ENCODE measurements at regions not wholly inside any gene's neighbourhood (a gene's known extent, or its start where the extent isn't known, plus 50 kb on each side); places are given as distances from the start of the nearest gene placed in this dataset.

DNA sequence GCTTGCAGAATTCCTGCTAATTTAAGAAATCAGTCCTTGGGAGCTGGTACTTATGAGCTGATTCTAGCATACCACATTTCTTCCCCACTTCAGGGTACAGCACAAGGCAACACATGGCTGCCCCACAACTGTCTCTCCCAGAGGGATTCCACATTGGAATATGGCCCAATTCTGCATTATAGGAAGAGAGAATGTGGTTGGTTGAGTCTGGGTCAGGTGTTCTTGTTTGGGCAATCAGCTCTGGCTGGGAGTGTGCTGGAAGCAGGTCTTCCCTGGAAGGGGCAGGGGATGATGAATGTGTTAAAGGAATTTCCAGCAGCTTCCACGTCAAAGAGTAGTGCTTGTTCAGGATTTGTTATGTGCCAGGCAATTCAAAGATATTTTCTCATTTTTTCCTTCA is 95.7 kb downstream of the BUB3 start:
- Histone ChIP-seq H3K9me3 (ENCODE audit: control insufficient read depth, insufficient read depth, low read depth, low read length) (no peaks in the 10 kb centered on the region), H3K27ac (ENCODE audit: extremely low read depth, low read depth, low read length) (no peak overlapping the region), H3K36me3 (ENCODE audit: control insufficient read depth in 2 of 2, insufficient read depth in 1 of 2, low read length in 2 of 2) (peaks cover 3 to 5% of the 10 kb centered on the region in 2 experiments; a peak in 2 of 3 replicates), H3K4me1 (ENCODE audit: control insufficient read depth, insufficient read depth, low read length) (no peaks in the 10 kb centered on the region; the same call in 1 of the 2 replicates), H3K4me3 (ENCODE audit: low read depth, low read length) (no peak overlapping the region)
- no peak for TF ChIP-seq GLIS1 (tag by site-specific recombination; IDR thresholded peaks at IDR 0.05)
- no peak for TF ChIP-seq ZNF626 (tag by site-specific recombination; IDR thresholded peaks at IDR 0.05)
- no peak for TF ChIP-seq ZNF404 (tag by site-specific recombination; IDR thresholded peaks at IDR 0.05)
- no peak for TF ChIP-seq ZNF174 (tag by site-specific recombination; IDR thresholded peaks at IDR 0.05)
- TF ChIP-seq, protein P1, sequence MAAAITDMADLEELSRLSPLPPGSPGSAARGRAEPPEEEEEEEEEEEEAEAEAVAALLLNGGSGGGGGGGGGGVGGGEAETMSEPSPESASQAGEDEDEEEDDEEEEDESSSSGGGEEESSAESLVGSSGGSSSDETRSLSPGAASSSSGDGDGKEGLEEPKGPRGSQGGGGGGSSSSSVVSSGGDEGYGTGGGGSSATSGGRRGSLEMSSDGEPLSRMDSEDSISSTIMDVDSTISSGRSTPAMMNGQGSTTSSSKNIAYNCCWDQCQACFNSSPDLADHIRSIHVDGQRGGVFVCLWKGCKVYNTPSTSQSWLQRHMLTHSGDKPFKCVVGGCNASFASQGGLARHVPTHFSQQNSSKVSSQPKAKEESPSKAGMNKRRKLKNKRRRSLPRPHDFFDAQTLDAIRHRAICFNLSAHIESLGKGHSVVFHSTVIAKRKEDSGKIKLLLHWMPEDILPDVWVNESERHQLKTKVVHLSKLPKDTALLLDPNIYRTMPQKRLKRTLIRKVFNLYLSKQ (tag by site-specific recombination; IDR thresholded peaks at IDR 0.05; ENCODE audit: borderline replicate concordance), result no peak
- TF ChIP-seq ZFP37 (tag by site-specific recombination; IDR thresholded peaks at IDR 0.05), result no peak
- no peak for TF ChIP-seq SCRT2 (tag by site-specific recombination; IDR thresholded peaks at IDR 0.05)
- TF ChIP-seq SETDB1 (IDR thresholded peaks at IDR 0.05; ENCODE audit: insufficient read length, low read length), result no peak
- no peak for TF ChIP-seq ZNF335 (tag by site-specific recombination; conservative IDR thresholded peaks at IDR 0.05)
- no peak for TF ChIP-seq ZNF341 (tag by site-specific recombination; IDR thresholded peaks at IDR 0.05; ENCODE audit: low read depth)
- TF ChIP-seq ZNF48 (tag by site-specific recombination; IDR thresholded peaks at IDR 0.05), result no peak
- TF ChIP-seq ZNF747 (tag by site-specific recombination; IDR thresholded peaks at IDR 0.05), result no peak
- no peak for TF ChIP-seq ZNF473 (tag by site-specific recombination; IDR thresholded peaks at IDR 0.05)
- no peak for TF ChIP-seq FEZF1 (tag by site-specific recombination; IDR thresholded peaks at IDR 0.05)
- TF ChIP-seq, protein P2, sequence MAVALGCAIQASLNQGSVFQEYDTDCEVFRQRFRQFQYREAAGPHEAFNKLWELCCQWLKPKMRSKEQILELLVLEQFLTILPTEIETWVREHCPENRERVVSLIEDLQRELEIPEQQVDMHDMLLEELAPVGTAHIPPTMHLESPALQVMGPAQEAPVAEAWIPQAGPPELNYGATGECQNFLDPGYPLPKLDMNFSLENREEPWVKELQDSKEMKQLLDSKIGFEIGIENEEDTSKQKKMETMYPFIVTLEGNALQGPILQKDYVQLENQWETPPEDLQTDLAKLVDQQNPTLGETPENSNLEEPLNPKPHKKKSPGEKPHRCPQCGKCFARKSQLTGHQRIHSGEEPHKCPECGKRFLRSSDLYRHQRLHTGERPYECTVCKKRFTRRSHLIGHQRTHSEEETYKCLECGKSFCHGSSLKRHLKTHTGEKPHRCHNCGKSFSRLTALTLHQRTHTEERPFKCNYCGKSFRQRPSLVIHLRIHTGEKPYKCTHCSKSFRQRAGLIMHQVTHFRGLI (tag by site-specific recombination; IDR thresholded peaks at IDR 0.05), result no peak
- TF ChIP-seq ZNF350 (tag by site-specific recombination; IDR thresholded peaks at IDR 0.05), result no peak
- CTCF ChIA-PET, result interaction anchor here (0.6 to 1.3 kb wide), 2 partner anchors 206 to 264 kb away, joined by 3 to 4 read pairs; no protein-coding TSS in a partner anchor
- POLR2A ChIA-PET, result interaction anchor here (0.7 kb wide), 1 partner anchor 302 kb away, joined by 3 read pairs; no protein-coding TSS in a partner anchor

DNA sequence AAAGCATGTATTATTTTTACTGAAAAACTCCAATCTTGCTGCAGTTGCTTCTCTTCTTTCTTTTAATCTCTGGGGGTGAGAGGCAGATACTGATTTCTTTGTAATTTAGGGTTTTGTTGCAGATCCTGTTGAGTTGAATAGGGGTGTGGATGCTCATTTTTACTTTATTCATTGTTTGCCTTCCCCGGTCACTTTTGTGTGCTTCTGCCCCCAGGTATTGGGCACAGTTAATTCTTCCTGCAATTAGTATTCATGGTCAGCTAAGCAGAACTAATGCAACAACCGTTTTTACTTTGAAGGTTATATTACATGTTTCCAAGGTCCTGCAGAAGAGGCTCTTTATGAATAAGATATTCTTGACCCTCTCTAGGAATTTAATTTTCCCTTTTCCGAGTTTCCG is 96.4 kb downstream of the BUB3 start:
- no peak for TF ChIP-seq ZNF548 (tag by site-specific recombination; IDR thresholded peaks at IDR 0.05)
- TF ChIP-seq FEZF1 (tag by site-specific recombination; IDR thresholded peaks at IDR 0.05), result peak; percentile 72
- peak; percentile 17; the same call in 1 of the 2 replicates for TF ChIP-seq OSR2 (tag by site-specific recombination; IDR thresholded peaks at IDR 0.05)
- peak; percentile 39; the same call in 1 of the 2 replicates for TF ChIP-seq TCF7L2 (IDR thresholded peaks at IDR 0.05; ENCODE audit: borderline replicate concordance, low read depth, low read length)
- Histone ChIP-seq H3K4me1 (ENCODE audit: control insufficient read depth, insufficient read depth, low read length) (no peaks in the 10 kb centered on the region; the same call in 1 of the 2 replicates), H3K4me3 (ENCODE audit: low read depth, low read length) (no peak overlapping the region), H3K36me3 (ENCODE audit: control insufficient read depth in 2 of 2, insufficient read depth in 1 of 2, low read length in 2 of 2) (peaks cover 3 to 5% of the 10 kb centered on the region in 2 experiments; a peak in 2 of 3 replicates), H3K27ac (ENCODE audit: extremely low read depth, low read depth, low read length) (no peak overlapping the region), H3K9me3 (ENCODE audit: control insufficient read depth, insufficient read depth, low read depth, low read length) (no peaks in the 10 kb centered on the region)
- ChIA-PET POLR2A (no interaction called here), CTCF (interaction anchor here (1.3 kb wide), 1 partner anchor 207 kb away, joined by 4 read pairs; no protein-coding TSS in a partner anchor)

DNA sequence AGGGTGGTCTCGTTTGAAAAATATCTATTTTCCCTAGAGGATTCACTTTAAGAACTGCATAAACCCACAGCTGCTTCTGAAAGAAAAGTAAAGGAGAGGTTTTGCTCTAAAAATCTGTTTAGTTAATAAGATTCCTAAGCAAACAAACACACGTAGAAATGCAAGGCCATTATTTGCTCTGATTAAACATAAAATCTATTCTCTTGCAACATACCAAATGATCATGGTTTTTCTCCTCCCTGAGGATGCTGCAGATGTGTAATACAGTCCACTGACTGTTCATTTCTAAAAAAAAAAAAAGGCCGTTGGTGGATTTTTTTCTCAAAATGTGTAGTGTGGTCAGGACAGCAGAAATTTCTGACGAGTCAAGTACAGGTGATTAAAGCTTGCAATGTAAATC is 98.6 kb downstream of the BUB3 start:
- no peak overlapping the region for H3K27ac ChIP-seq (ENCODE audit: extremely low read depth, low read depth, low read length)
- H3K4me1 ChIP-seq (ENCODE audit: control insufficient read depth, insufficient read depth, low read length), result no peaks in the 10 kb centered on the region; the same call in 1 of the 2 replicates
- CTCF ChIA-PET, result interaction anchor here (0.6 to 1.1 kb wide), 3 partner anchors 15 to 209 kb away, joined by 3 to 4 read pairs (median 4); no protein-coding TSS in a partner anchor
- peaks cover 3 to 5% of the 10 kb centered on the region in 2 experiments; a peak in 2 of 3 replicates for H3K36me3 ChIP-seq (ENCODE audit: control insufficient read depth in 2 of 2, insufficient read depth in 1 of 2, low read length in 2 of 2)
- POLR2A ChIA-PET, result no interaction called here
- no peaks in the 10 kb centered on the region for H3K9me3 ChIP-seq (ENCODE audit: control insufficient read depth, insufficient read depth, low read depth, low read length)
- no peak overlapping the region for H3K4me3 ChIP-seq (ENCODE audit: low read depth, low read length)
- TF ChIP-seq KLF9 (tag by site-specific recombination; IDR thresholded peaks at IDR 0.05; ENCODE audit: low read depth), result no peak
- TF ChIP-seq ZNF223 (tag by site-specific recombination; IDR thresholded peaks at IDR 0.05), result no peak
- no peak for TF ChIP-seq ZNF664 (tag by site-specific recombination; IDR thresholded peaks at IDR 0.05)
- TF ChIP-seq ZNF529 (tag by site-specific recombination; IDR thresholded peaks at IDR 0.05; ENCODE audit: insufficient replicate concordance), result no peak
- TF ChIP-seq, protein P3, sequence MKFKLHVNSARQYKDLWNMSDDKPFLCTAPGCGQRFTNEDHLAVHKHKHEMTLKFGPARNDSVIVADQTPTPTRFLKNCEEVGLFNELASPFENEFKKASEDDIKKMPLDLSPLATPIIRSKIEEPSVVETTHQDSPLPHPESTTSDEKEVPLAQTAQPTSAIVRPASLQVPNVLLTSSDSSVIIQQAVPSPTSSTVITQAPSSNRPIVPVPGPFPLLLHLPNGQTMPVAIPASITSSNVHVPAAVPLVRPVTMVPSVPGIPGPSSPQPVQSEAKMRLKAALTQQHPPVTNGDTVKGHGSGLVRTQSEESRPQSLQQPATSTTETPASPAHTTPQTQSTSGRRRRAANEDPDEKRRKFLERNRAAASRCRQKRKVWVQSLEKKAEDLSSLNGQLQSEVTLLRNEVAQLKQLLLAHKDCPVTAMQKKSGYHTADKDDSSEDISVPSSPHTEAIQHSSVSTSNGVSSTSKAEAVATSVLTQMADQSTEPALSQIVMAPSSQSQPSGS (tag by site-specific recombination; IDR thresholded peaks at IDR 0.05; ENCODE audit: low read depth), result no peak
- TF ChIP-seq, protein P4, sequence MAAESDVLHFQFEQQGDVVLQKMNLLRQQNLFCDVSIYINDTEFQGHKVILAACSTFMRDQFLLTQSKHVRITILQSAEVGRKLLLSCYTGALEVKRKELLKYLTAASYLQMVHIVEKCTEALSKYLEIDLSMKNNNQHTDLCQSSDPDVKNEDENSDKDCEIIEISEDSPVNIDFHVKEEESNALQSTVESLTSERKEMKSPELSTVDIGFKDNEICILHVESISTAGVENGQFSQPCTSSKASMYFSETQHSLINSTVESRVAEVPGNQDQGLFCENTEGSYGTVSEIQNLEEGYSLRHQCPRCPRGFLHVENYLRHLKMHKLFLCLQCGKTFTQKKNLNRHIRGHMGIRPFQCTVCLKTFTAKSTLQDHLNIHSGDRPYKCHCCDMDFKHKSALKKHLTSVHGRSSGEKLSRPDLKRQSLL (tag by site-specific recombination; IDR thresholded peaks at IDR 0.05), result no peak
- TF ChIP-seq ZNF274 (IDR thresholded peaks at IDR 0.05; ENCODE audit: low read length), result no peak
- no peak for TF ChIP-seq ZNF274 (tag by site-specific recombination; IDR thresholded peaks at IDR 0.05; ENCODE audit: borderline replicate concordance)
- TF ChIP-seq ZNF184 (tag by site-specific recombination; IDR thresholded peaks at IDR 0.05), result no peak
- no peak for TF ChIP-seq ZNF169 (tag by site-specific recombination; IDR thresholded peaks at IDR 0.05)

All from HEK293 (cell line).